SU-DHL-6 (cell line): ENCODE measurements at regions not wholly inside any gene's neighbourhood (a gene's known extent, or its start where the extent isn't known, plus 50 kb on each side); places are given as distances from the start of the nearest gene placed in this dataset.

Experiments
- H2AFZ ChIP-seq: fragments of 200-600 bp; sonication (generic); 2 replicates; pipeline ENCODE4 v1.6.1; 2014; ENCODE audit warnings: low read depth, mild to moderate bottlenecking, moderate library complexity, mixed read lengths, antibody characterized with exemption, low read length; ENCODE audit not compliant: severe bottlenecking
- H3F3A ChIP-seq: fragments of 200-600 bp; shearing (Covaris generic); 2 replicates; pipeline ENCODE4 v1.6.0; 2016; ENCODE audit warnings: antibody characterized with exemption, mild to moderate bottlenecking; ENCODE audit not compliant: insufficient read depth
- H3K27ac ChIP-seq: fragments of 200-600 bp; sonication (generic); 2 replicates; pipeline ENCODE4 v1.5.1; 2016; ENCODE audit warnings: low read depth, mild to moderate bottlenecking, low read length, moderate library complexity, mixed read lengths
- H3K27me3 ChIP-seq: fragments of 200-600 bp; sonication (generic), shearing (Covaris generic); 2 replicates; pipeline ENCODE4 v1.6.0; 2014; ENCODE audit warnings: mild to moderate bottlenecking, low read length
- H3K36me3 ChIP-seq: fragments of 200-600 bp; sonication (generic); 2 replicates; pipeline ENCODE4 v1.6.1; 2014; ENCODE audit warnings: mild to moderate bottlenecking, low read length, mixed read lengths
- H3K4me2 ChIP-seq: fragments of 300-600, 200-600 bp; shearing (Covaris generic), sonication (generic); 2 replicates; pipeline ENCODE4 v1.6.0; 2014; ENCODE audit warnings: low read length, low read depth, mild to moderate bottlenecking; ENCODE audit not compliant: poor library complexity, severe bottlenecking
- H3K4me3 ChIP-seq: fragments of 200-600 bp; sonication (generic); 2 replicates; pipeline ENCODE4 v1.5.1; 2014; ENCODE audit warnings: antibody characterized with exemption, low read length, mild to moderate bottlenecking, mixed read lengths; ENCODE audit not compliant: insufficient read depth, poor library complexity, severe bottlenecking
- H3K79me2 ChIP-seq: fragments of 200-600 bp; sonication (generic); 2 replicates; pipeline ENCODE4 v1.6.1; 2014; ENCODE audit warnings: mild to moderate bottlenecking, low read length, moderate library complexity; ENCODE audit not compliant: insufficient read depth
- H3K9ac ChIP-seq: fragments of 200-600 bp; sonication (generic); 2 replicates; pipeline ENCODE4 v1.7.0; 2014; ENCODE audit warnings: mild to moderate bottlenecking, low read length
- H3K9me2 ChIP-seq: fragments of 200-600 bp; sonication (generic); replicated peaks from 2 replicates; pipeline ENCODE4 v1.6.1; 2014; ENCODE audit warnings: low read length; ENCODE audit not compliant: insufficient read depth
- H3K9me3 ChIP-seq: fragments of 200-600 bp; sonication (generic); 2 replicates; pipeline ENCODE4 v1.6.1; 2014; ENCODE audit warnings: low read length, mixed read lengths; ENCODE audit not compliant: insufficient read depth
- H4K20me1 ChIP-seq: fragments of 200-600 bp; sonication (generic); 2 replicates; pipeline ENCODE4 v1.6.1; 2014; ENCODE audit warnings: low read depth, mild to moderate bottlenecking, antibody characterized with exemption, low read length, moderate library complexity, mixed read lengths
- EZH2phosphoT487 ChIP-seq: fragments of 200-600 bp; sonication (generic), shearing (Covaris generic); conservative IDR thresholded peaks from 2 replicates; pipeline ENCODE4 v1.6.1; 2018; ENCODE audit warnings: mild to moderate bottlenecking, antibody characterized with exemption, low read length, moderate library complexity, mixed read lengths
- TF ChIP-seq, protein P1 (sequence below): fragments of 200-600 bp; sonication (generic); IDR thresholded peaks from one replicate; pipeline ENCODE4 v1.5.1; 2017; ENCODE audit warnings: antibody characterized with exemption, mild to moderate bottlenecking, low read length, moderate library complexity; ENCODE audit not compliant: insufficient read depth, poor library complexity, severe bottlenecking

DNA sequence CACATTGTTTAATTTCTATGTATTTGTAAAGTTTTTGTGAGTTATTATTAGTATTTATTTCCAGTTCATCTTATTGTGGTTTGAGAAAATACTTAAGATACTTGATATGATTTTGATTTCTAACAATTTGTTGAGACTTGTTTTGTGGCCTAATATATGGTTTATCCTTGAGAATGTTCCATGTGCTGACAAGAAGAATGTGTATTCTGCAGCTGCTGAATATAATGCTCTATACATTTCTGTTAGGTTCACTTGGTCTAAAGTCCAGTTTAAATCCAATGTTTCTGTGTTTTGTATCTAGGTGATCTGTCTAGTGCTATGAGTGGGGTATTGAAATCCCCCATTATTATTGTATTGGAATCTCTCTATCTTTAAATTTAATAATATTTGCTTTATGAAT, 201.3 kb downstream of the FSIP2 start:
- Histone ChIP-seq H3K9ac (no peak overlapping the region), H3F3A (no peaks in the 10 kb centered on the region), H3K4me3 (no peak overlapping the region), H3K4me2 (no peak overlapping the region), H3K27me3 (no peaks in the 10 kb centered on the region), H2AFZ (no peak overlapping the region), H3K79me2 (no peaks in the 10 kb centered on the region), H3K27ac (no peak overlapping the region), H4K20me1 (no peaks in the 10 kb centered on the region), H3K36me3 (no peaks in the 10 kb centered on the region), H3K9me3 (peaks cover 10% of the 10 kb centered on the region; the same call in 1 of the 2 replicates), H3K9me2 (no peaks in the 10 kb centered on the region; the same call in 1 of the 2 replicates)
- TF ChIP-seq, protein P1, sequence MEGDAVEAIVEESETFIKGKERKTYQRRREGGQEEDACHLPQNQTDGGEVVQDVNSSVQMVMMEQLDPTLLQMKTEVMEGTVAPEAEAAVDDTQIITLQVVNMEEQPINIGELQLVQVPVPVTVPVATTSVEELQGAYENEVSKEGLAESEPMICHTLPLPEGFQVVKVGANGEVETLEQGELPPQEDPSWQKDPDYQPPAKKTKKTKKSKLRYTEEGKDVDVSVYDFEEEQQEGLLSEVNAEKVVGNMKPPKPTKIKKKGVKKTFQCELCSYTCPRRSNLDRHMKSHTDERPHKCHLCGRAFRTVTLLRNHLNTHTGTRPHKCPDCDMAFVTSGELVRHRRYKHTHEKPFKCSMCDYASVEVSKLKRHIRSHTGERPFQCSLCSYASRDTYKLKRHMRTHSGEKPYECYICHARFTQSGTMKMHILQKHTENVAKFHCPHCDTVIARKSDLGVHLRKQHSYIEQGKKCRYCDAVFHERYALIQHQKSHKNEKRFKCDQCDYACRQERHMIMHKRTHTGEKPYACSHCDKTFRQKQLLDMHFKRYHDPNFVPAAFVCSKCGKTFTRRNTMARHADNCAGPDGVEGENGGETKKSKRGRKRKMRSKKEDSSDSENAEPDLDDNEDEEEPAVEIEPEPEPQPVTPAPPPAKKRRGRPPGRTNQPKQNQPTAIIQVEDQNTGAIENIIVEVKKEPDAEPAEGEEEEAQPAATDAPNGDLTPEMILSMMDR, result no peak
- TF ChIP-seq EZH2phosphoT487, result no peak

DNA sequence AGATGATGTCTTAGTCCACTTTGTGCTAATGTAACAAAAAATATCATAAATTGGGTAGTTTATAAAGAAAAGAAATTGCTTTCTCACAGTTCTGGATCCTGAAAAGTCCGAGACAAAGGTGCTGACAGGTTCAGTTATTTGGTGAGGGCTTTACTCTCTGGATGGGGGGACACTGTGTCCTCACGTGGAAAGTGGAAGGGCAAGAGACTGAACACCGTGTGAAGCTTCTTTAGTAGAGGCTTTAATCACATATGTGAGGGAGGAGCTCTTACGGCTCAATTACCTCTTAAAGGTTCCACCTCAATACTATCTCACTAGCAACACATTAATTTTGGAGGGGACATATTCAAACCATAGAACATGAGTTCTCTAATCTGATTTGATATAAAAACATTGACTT, 204.3 kb downstream of the FSIP2 start:
- H3K79me2 ChIP-seq, result no peaks in the 10 kb centered on the region
- no peaks in the 10 kb centered on the region for H3F3A ChIP-seq
- H3K27me3 ChIP-seq, result no peaks in the 10 kb centered on the region
- no peaks in the 10 kb centered on the region for H3K36me3 ChIP-seq
- no peak overlapping the region for H2AFZ ChIP-seq
- no peak overlapping the region for H3K4me3 ChIP-seq
- no peak for TF ChIP-seq EZH2phosphoT487
- TF ChIP-seq, protein P1, result no peak
- no peak overlapping the region for H3K4me2 ChIP-seq
- H3K9ac ChIP-seq, result no peak overlapping the region
- H3K9me3 ChIP-seq, result peaks cover 10% of the 10 kb centered on the region; the same call in 1 of the 2 replicates
- no peaks in the 10 kb centered on the region for H4K20me1 ChIP-seq
- no peak overlapping the region for H3K27ac ChIP-seq
- no peaks in the 10 kb centered on the region; the same call in 1 of the 2 replicates for H3K9me2 ChIP-seq

DNA sequence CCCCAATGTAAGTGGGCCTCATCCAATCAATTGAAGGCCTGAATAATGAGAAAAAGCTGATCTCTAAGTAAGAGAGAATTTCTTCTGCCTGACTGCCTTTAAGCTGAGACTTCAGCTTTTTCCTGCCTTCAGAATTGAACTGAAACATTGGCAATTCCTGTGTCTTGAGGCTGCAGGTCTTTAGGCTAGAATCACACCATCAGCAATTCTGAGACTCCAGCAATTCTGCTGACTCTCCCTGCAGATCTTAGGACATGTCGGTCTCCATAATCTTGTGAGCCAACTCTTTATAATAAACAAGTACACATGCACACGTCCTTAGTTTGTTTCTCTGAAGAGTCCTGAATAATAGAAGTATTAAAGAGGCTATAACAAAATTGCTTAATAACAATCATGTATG, 209.1 kb downstream of the FSIP2 start:
- H3K4me3 ChIP-seq, result no peak overlapping the region
- no peak overlapping the region for H3K27ac ChIP-seq
- H4K20me1 ChIP-seq, result no peaks in the 10 kb centered on the region
- H3K27me3 ChIP-seq, result no peaks in the 10 kb centered on the region
- H2AFZ ChIP-seq, result no peak overlapping the region
- H3K9me2 ChIP-seq, result no peaks in the 10 kb centered on the region; the same call in 1 of the 2 replicates
- no peak for TF ChIP-seq EZH2phosphoT487
- TF ChIP-seq, protein P1, result no peak
- peaks cover 4% of the 10 kb centered on the region; the same call in 1 of the 2 replicates for H3K9me3 ChIP-seq
- H3K4me2 ChIP-seq, result no peak overlapping the region
- H3K79me2 ChIP-seq, result no peaks in the 10 kb centered on the region
- H3F3A ChIP-seq, result no peaks in the 10 kb centered on the region
- no peak overlapping the region for H3K9ac ChIP-seq
- no peaks in the 10 kb centered on the region for H3K36me3 ChIP-seq
